Astrocyte (in vitro differentiated cells and primary cell): ENCODE measurements at regions not wholly inside any gene's neighbourhood (a gene's known extent, or its start where the extent isn't known, plus 50 kb on each side); places are given as distances from the start of the nearest gene placed in this dataset.

Experiments used
- DNase-seq: peaks from one replicate; pipeline ENCODE4 v3.0.0-alpha.2; 2010; ENCODE audit warnings: low read depth
- FAIRE-seq: peaks from 2 replicates; lab custom pipeline; 2011; peaks lifted over from hg19 to GRCh38; lab: Jason Lieb, UNC
- H2AFZ ChIP-seq: 2 replicates; pipeline ENCODE4 v1.6.0; 2012; ENCODE audit warnings: low read depth, low read length, inconsistent platforms
- H3K27ac ChIP-seq: 2 replicates; pipeline ENCODE4 v1.5.1; 2011; ENCODE audit warnings: low read depth, low read length, inconsistent platforms
- H3K27me3 ChIP-seq: 2 replicates; pipeline ENCODE4 v1.6.0; 2011; ENCODE audit warnings: low read length, inconsistent platforms; ENCODE audit not compliant: insufficient read depth
- H3K36me3 ChIP-seq: 2 replicates; pipeline ENCODE4 v1.5.1; 2011; ENCODE audit warnings: low read length, inconsistent platforms; ENCODE audit not compliant: insufficient read depth
- H3K4me1 ChIP-seq: 2 replicates; pipeline ENCODE4 v1.5.1; 2011; ENCODE audit warnings: low read length, inconsistent platforms; ENCODE audit not compliant: insufficient read depth
- H3K4me2 ChIP-seq: 2 replicates; pipeline ENCODE4 v1.6.0; 2012; ENCODE audit warnings: low read length, inconsistent platforms
- H3K4me3 ChIP-seq: 2 replicates; pipeline ENCODE4 v1.5.1; 2011; ENCODE audit warnings: low read depth, mild to moderate bottlenecking, low read length, inconsistent platforms; ENCODE audit not compliant: insufficient read depth
- H3K79me2 ChIP-seq: 2 replicates; pipeline ENCODE4 v1.6.0; 2012; ENCODE audit warnings: mild to moderate bottlenecking, low read length, inconsistent platforms; ENCODE audit not compliant: insufficient read depth
- H3K9ac ChIP-seq: 2 replicates; pipeline ENCODE4 v1.6.0; 2012; ENCODE audit warnings: mild to moderate bottlenecking, low read length, inconsistent platforms
- H3K9me3 ChIP-seq: 2 replicates; pipeline ENCODE4 v1.5.1; 2012; ENCODE audit warnings: low read depth, mild to moderate bottlenecking, low read length, inconsistent platforms; ENCODE audit not compliant: insufficient read depth
- H4K20me1 ChIP-seq: 2 replicates; pipeline ENCODE4 v1.6.0; 2012; ENCODE audit warnings: low read length, inconsistent platforms; ENCODE audit not compliant: insufficient read depth
- H3K27ac Mint-ChIP-seq: one replicate; pipeline ENCODE4 v1.8.0; 2021; ENCODE audit warnings: mild to moderate bottlenecking, mixed read lengths; ENCODE audit not compliant: unreplicated experiment
- H3K27me3 Mint-ChIP-seq: one replicate; pipeline ENCODE4 v1.8.0; 2021; ENCODE audit warnings: low read depth, mixed read lengths; ENCODE audit not compliant: unreplicated experiment
- H3K36me3 Mint-ChIP-seq: one replicate; pipeline ENCODE4 v1.8.0; 2021; ENCODE audit warnings: low read depth, mixed read lengths; ENCODE audit not compliant: unreplicated experiment
- H3K4me1 Mint-ChIP-seq: one replicate; pipeline ENCODE4 v1.8.0; 2021; ENCODE audit warnings: low read depth, mixed read lengths; ENCODE audit not compliant: unreplicated experiment
- H3K4me3 Mint-ChIP-seq: one replicate; pipeline ENCODE4 v1.8.0; 2021; ENCODE audit warnings: mild to moderate bottlenecking, moderate library complexity, mixed read lengths; ENCODE audit not compliant: unreplicated experiment
- H3K9me3 Mint-ChIP-seq: one replicate; pipeline ENCODE4 v1.8.0; 2021; ENCODE audit warnings: mild to moderate bottlenecking, mixed read lengths; ENCODE audit not compliant: unreplicated experiment
- EZH2 ChIP-seq: IDR thresholded peaks from 2 replicates; pipeline ENCODE4 v1.6.1; 2012; ENCODE audit warnings: mild to moderate bottlenecking, low read length, inconsistent platforms; ENCODE audit not compliant: insufficient read depth
- TF ChIP-seq, protein P1 (sequence below): IDR thresholded peaks from 2 replicates; pipeline ENCODE4 v1.5.1; 2011; ENCODE audit warnings: low read depth, mild to moderate bottlenecking, inconsistent platforms, low read length, moderate library complexity; ENCODE audit not compliant: insufficient read depth

DNA sequence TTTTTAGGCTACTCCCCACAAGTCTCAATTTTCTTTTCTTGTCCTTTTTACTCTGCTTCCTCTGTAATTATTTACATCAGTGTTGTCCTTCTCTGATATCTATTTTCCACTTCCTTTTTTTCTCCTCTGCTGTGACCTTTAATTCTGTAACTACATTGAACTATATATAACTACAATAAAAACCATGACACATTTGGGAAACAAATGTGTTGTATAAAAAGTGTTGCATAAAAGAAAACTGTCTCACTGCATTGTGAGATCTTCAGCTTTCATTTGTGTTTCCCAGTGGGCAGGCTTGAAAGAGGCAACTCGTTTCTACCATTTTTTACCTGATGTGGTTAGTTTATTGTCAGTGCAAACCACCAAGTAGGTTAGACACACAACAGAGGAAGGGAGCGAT lies 483.9 kb upstream of the NRP1 start:
- no peaks in the 10 kb centered on the region for H3K36me3 Mint-ChIP-seq
- peaks cover 3% of the 10 kb centered on the region for H3K9me3 Mint-ChIP-seq
- no peaks in the 10 kb centered on the region for H4K20me1 ChIP-seq
- H3K9me3 ChIP-seq: no peaks in the 10 kb centered on the region
- H3K4me2 ChIP-seq: no peak overlapping the region
- no peak overlapping the region for H3K4me3 Mint-ChIP-seq
- H3K4me1 Mint-ChIP-seq: no peaks in the 10 kb centered on the region
- H3K9ac ChIP-seq: no peak overlapping the region
- DNase-seq (no peak), FAIRE-seq (no peak)
- H3K36me3 ChIP-seq: no peaks in the 10 kb centered on the region
- no peaks in the 10 kb centered on the region for H3K27me3 Mint-ChIP-seq
- H3K79me2 ChIP-seq: no peaks in the 10 kb centered on the region
- H3K27ac Mint-ChIP-seq: no peak overlapping the region
- H2AFZ ChIP-seq: no peak overlapping the region
- H3K27ac ChIP-seq: no peak overlapping the region
- no peaks in the 10 kb centered on the region for H3K4me1 ChIP-seq
- TF ChIP-seq EZH2: no peak
- TF ChIP-seq, protein P1, sequence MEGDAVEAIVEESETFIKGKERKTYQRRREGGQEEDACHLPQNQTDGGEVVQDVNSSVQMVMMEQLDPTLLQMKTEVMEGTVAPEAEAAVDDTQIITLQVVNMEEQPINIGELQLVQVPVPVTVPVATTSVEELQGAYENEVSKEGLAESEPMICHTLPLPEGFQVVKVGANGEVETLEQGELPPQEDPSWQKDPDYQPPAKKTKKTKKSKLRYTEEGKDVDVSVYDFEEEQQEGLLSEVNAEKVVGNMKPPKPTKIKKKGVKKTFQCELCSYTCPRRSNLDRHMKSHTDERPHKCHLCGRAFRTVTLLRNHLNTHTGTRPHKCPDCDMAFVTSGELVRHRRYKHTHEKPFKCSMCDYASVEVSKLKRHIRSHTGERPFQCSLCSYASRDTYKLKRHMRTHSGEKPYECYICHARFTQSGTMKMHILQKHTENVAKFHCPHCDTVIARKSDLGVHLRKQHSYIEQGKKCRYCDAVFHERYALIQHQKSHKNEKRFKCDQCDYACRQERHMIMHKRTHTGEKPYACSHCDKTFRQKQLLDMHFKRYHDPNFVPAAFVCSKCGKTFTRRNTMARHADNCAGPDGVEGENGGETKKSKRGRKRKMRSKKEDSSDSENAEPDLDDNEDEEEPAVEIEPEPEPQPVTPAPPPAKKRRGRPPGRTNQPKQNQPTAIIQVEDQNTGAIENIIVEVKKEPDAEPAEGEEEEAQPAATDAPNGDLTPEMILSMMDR: no peak
- H3K27me3 ChIP-seq: no peaks in the 10 kb centered on the region
- no peak overlapping the region for H3K4me3 ChIP-seq

DNA sequence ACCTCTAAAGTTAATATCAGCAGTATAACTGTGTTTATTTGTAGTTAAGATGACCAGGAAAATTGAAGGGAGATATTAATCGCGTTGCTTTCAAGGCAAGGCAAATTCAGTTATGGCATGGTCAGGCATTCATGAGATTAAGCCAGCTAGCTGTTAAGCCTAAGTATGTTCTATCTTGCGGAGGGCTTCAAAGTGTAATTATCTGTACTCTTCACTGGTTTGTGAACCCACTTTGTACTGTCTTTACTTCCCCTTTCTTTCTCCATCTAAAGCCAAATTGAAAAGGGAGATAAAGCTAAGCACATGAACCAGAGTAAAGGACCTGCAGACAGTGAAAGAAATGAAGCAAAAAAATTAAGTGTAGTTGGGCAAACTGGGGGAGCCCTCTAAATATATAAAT lies 483.1 kb upstream of the NRP1 start:
- H3K4me1 Mint-ChIP-seq: no peaks in the 10 kb centered on the region
- no peak overlapping the region for H3K4me3 ChIP-seq
- FAIRE-seq (no peak), DNase-seq (no peak)
- no peaks in the 10 kb centered on the region for H4K20me1 ChIP-seq
- no peaks in the 10 kb centered on the region for H3K9me3 ChIP-seq
- no peak overlapping the region for H3K27ac Mint-ChIP-seq
- no peaks in the 10 kb centered on the region for H3K79me2 ChIP-seq
- peaks cover 5% of the 10 kb centered on the region for H3K9me3 Mint-ChIP-seq
- H3K27ac ChIP-seq: no peak overlapping the region
- H3K4me2 ChIP-seq: no peak overlapping the region
- H3K36me3 ChIP-seq: no peaks in the 10 kb centered on the region
- H3K36me3 Mint-ChIP-seq: no peaks in the 10 kb centered on the region
- no peak overlapping the region for H3K4me3 Mint-ChIP-seq
- no peaks in the 10 kb centered on the region for H3K27me3 ChIP-seq
- no peak for TF ChIP-seq EZH2
- TF ChIP-seq, protein P1: no peak
- H3K4me1 ChIP-seq: no peaks in the 10 kb centered on the region
- no peak overlapping the region for H3K9ac ChIP-seq
- no peaks in the 10 kb centered on the region for H3K27me3 Mint-ChIP-seq
- H2AFZ ChIP-seq: no peak overlapping the region

GRCh38 chr10:33815776-33816175 lies 481.3 kb upstream of the NRP1 start:
- Mint-ChIP-seq H3K27ac (no peak overlapping the region), H3K27me3 (no peaks in the 10 kb centered on the region), H3K9me3 (peaks cover 5% of the 10 kb centered on the region), H3K4me3 (no peak overlapping the region), H3K36me3 (no peaks in the 10 kb centered on the region), H3K4me1 (no peaks in the 10 kb centered on the region)
- TF ChIP-seq, protein P1: no peak
- no peak for TF ChIP-seq EZH2
- DNase-seq: no peak
- Histone ChIP-seq H3K4me2 (no peak overlapping the region), H3K27me3 (no peaks in the 10 kb centered on the region), H3K27ac (no peak overlapping the region), H3K4me3 (no peak overlapping the region), H3K4me1 (no peaks in the 10 kb centered on the region), H3K36me3 (no peaks in the 10 kb centered on the region), H3K9me3 (no peaks in the 10 kb centered on the region), H3K79me2 (no peaks in the 10 kb centered on the region), H3K9ac (no peak overlapping the region), H4K20me1 (no peaks in the 10 kb centered on the region), H2AFZ (no peak overlapping the region)
- FAIRE-seq: no peak
